IMR-90 (cell line): ENCODE measurements at regions not wholly inside any gene's neighbourhood (a gene's known extent, or its start where the extent isn't known, plus 50 kb on each side); places are given as distances from the start of the nearest gene placed in this dataset.
A peak's percentile ranks its signal among the peaks of the same experiment; 100 is the strongest.

Experiments used
- ATAC-seq: fragments of 200-7000 bp; cut with Tn5 transposase; 2 replicates; pipeline ENCODE4 v1.9.1; 2020; ENCODE audit warnings: low read depth, mild to moderate bottlenecking, moderate library complexity
- BruUV-seq: library from RNA; stranded (reverse); fragments of 400-500 nt; replicated peaks from 2 replicates; lab custom pipeline; 2021; lab: Mats Ljungman, UMichigan
- CTCF ChIA-PET: fragments of 300-600 bp; formaldehyde crosslinking; extraction: SDS; loops from one replicate; lab custom pipeline; 2021; ENCODE audit warnings: antibody characterized with exemption; lab: Yijun Ruan, JAX
- POLR2A ChIA-PET: fragments of 300-600 bp; sonication (Branson Sonifier 250); formaldehyde crosslinking; loops from one replicate; lab custom pipeline; 2022; ENCODE audit warnings: antibody characterized with exemption; ENCODE audit not compliant: unreplicated experiment; lab: Charles Lee
- DNase-seq: peaks from one replicate; pipeline ENCODE4 v3.0.0; 2013
- H2AFZ ChIP-seq: replicated peaks from 2 replicates; pipeline ENCODE3; 2013; ENCODE audit warnings: low read length, mild to moderate bottlenecking; ENCODE audit not compliant: poor library complexity
- H2AK5ac ChIP-seq: 2 replicates; pipeline ENCODE4 v1.6.1; 2013; ENCODE audit warnings: low read depth, low read length, inconsistent platforms
- H2AK9ac ChIP-seq: replicated peaks from 2 replicates; pipeline ENCODE3; 2013; ENCODE audit warnings: mild to moderate bottlenecking, low read depth, low read length, moderate library complexity; ENCODE audit not compliant: poor library complexity
- H2BK120ac ChIP-seq: 2 replicates; pipeline ENCODE4 v1.6.1; 2013; ENCODE audit warnings: low read depth, low read length, inconsistent platforms
- H2BK15ac ChIP-seq: 3 replicates; pipeline ENCODE4 v1.6.1; 2013; ENCODE audit warnings: low read depth, low read length, inconsistent platforms
- H2BK20ac ChIP-seq: 2 replicates; pipeline ENCODE4 v1.6.1; 2013; ENCODE audit warnings: low read depth, mild to moderate bottlenecking, inconsistent platforms, low read length, moderate library complexity
- H2BK5ac ChIP-seq: 2 replicates; pipeline ENCODE4 v1.6.1; 2013; ENCODE audit warnings: mild to moderate bottlenecking, low read depth, low read length, inconsistent platforms; ENCODE audit not compliant: poor library complexity, severe bottlenecking
- H3K14ac ChIP-seq: replicated peaks from 2 replicates; pipeline ENCODE4 v1.6.1; 2013; ENCODE audit warnings: low read depth, low read length, inconsistent platforms
- H3K18ac ChIP-seq: 2 replicates; pipeline ENCODE4 v1.6.1; 2013; ENCODE audit warnings: low read depth, low read length, control low read depth
- H3K23ac ChIP-seq: 2 replicates; pipeline ENCODE4 v1.6.1; 2013; ENCODE audit warnings: low read depth, low read length, inconsistent platforms
- H3K27ac ChIP-seq: 2 replicates; pipeline ENCODE4 v1.5.1; 2013; ENCODE audit warnings: mild to moderate bottlenecking, control low read depth, low read length; ENCODE audit not compliant: insufficient read depth
- H3K27me3 ChIP-seq: 2 replicates; pipeline ENCODE4 v1.6.1; 2013; ENCODE audit warnings: low read length; ENCODE audit not compliant: control insufficient read depth, insufficient read depth
- H3K36me3 ChIP-seq: 2 replicates; pipeline ENCODE4 v1.6.1; 2013; ENCODE audit warnings: low read length, mixed read lengths; ENCODE audit not compliant: control insufficient read depth, insufficient read depth
- H3K4ac ChIP-seq: 2 replicates; pipeline ENCODE4 v1.6.1; 2013; ENCODE audit warnings: low read depth, low read length, inconsistent platforms
- H3K4me1 ChIP-seq: 2 replicates; pipeline ENCODE4 v1.6.1; 2013; ENCODE audit warnings: low read length, mixed read lengths; ENCODE audit not compliant: control insufficient read depth, insufficient read depth
- H3K4me2 ChIP-seq: 2 replicates; pipeline ENCODE4 v1.6.1; 2013; ENCODE audit warnings: low read depth, mild to moderate bottlenecking, control low read depth, low read length, moderate library complexity
- H3K4me3 ChIP-seq: 2 replicates; pipeline ENCODE4 v1.5.1; 2013; ENCODE audit warnings: low read depth, mild to moderate bottlenecking, control low read depth, low read length, moderate library complexity; ENCODE audit not compliant: insufficient read depth
- H3K56ac ChIP-seq: 2 replicates; pipeline ENCODE4 v1.6.1; 2013; ENCODE audit warnings: low read length, inconsistent platforms; ENCODE audit not compliant: insufficient read depth; ENCODE audit errors: extremely low read depth
- H3K79me1 ChIP-seq, 2 experiments: 2 replicates each; pipeline ENCODE4 v1.6.1; 2013; ENCODE audit warnings: low read length in 2 of 2, inconsistent platforms in 1 of 2, low read depth in 1 of 2
- H3K9ac ChIP-seq: 2 replicates; pipeline ENCODE4 v1.6.1; 2013; ENCODE audit warnings: low read depth, low read length, control low read depth
- H3K9me1 ChIP-seq: 2 replicates; pipeline ENCODE4 v1.6.1; 2013; ENCODE audit warnings: low read length, inconsistent platforms; ENCODE audit not compliant: insufficient read depth
- H3K9me3 ChIP-seq: 2 replicates; pipeline ENCODE4 v1.6.1; 2013; ENCODE audit warnings: low read length; ENCODE audit not compliant: control insufficient read depth, insufficient read depth
- H4K20me1 ChIP-seq: 2 replicates; pipeline ENCODE4 v1.6.1; 2013; ENCODE audit warnings: low read length, inconsistent platforms; ENCODE audit not compliant: insufficient read depth
- H4K5ac ChIP-seq: 2 replicates; pipeline ENCODE4 v1.6.1; 2013; ENCODE audit warnings: mild to moderate bottlenecking, low read depth, low read length, control low read depth
- H4K8ac ChIP-seq, 2 experiments: 2 replicates each; pipeline ENCODE4 v1.6.1; 2013; ENCODE audit warnings: low read depth in 2 of 2, low read length in 2 of 2, control low read depth in 1 of 2, inconsistent platforms in 1 of 2
- H4K91ac ChIP-seq: 2 replicates; pipeline ENCODE4 v1.6.1; 2013; ENCODE audit warnings: low read depth, low read length, inconsistent platforms; ENCODE audit not compliant: insufficient read depth
- CEBPB ChIP-seq: IDR thresholded peaks from 2 replicates; pipeline ENCODE4 v1.6.1; 2012; ENCODE audit warnings: low read depth, low read length, improper control_type of control experiment
- MAFK ChIP-seq: IDR thresholded peaks from 2 replicates; pipeline ENCODE4 v1.6.1; 2012; ENCODE audit warnings: low read depth, low read length, improper control_type of control experiment
- MAZ ChIP-seq: IDR thresholded peaks from 2 replicates; pipeline ENCODE4 v1.6.1; 2012; ENCODE audit warnings: low read depth, mild to moderate bottlenecking, low read length, improper control_type of control experiment, moderate library complexity, borderline replicate concordance
- SMC3 ChIP-seq: fragments of 150-350 bp; IDR thresholded peaks from 2 replicates; pipeline ENCODE4 v1.6.1; 2016; ENCODE audit warnings: low read depth, mild to moderate bottlenecking, antibody characterized with exemption, low read length, moderate library complexity
- WGBS, 2 experiments: methylation state at CpG; one replicate each; pipeline versions ENCODE4 v1.1.5 to v1.1.7; 2013; ENCODE audit warnings: missing lambda C conversion rate in 2 of 2; ENCODE audit not compliant: insufficient read length in 1 of 2; ENCODE audit errors: extremely low coverage in 2 of 2; 5-methylcytosine and 5-hydroxymethylcytosine counted together
- dilution Hi-C: fragments of 300-500 bp; cut with HindIII; formaldehyde crosslinking; loops from one replicate; pipeline ENCODE4 v1.14.3; 2018; ENCODE audit warnings: low sequenced_read_pairs; ENCODE audit not compliant: unreplicated experiment
- in situ Hi-C: fragments of 300-500 bp; cut with MboI; formaldehyde crosslinking; loops from 3 replicates; pipeline ENCODE4 v1.14.3; 2019; ENCODE audit warnings: low sequenced_read_pairs, inconsistent platforms, mixed read lengths
- intact Hi-C: fragments of 100-400 bp; cut with micrococcal nuclease; formaldehyde crosslinking; loops from 2 replicates; pipeline ENCODE4 v1.10.0; 2022
- TF ChIP-seq, protein P1 (sequence below): conservative IDR thresholded peaks from 2 replicates; pipeline ENCODE4 v1.5.1; 2012; ENCODE audit warnings: mild to moderate bottlenecking, low read depth, low read length, improper control_type of control experiment

GRCh38 chrX:78429172-78429571, 101.8 kb upstream of the CYSLTR1 start:
- H2BK5ac ChIP-seq, result no peak overlapping the region
- no peak overlapping the region for H2BK120ac ChIP-seq
- H3K4me2 ChIP-seq, result no peak overlapping the region
- CTCF ChIA-PET, result no interaction called here
- no peaks in the 10 kb centered on the region for H3K9me1 ChIP-seq
- no peak overlapping the region for H3K18ac ChIP-seq
- dilution Hi-C loops, result no loop called here
- no peak overlapping the region for H4K91ac ChIP-seq
- POLR2A ChIA-PET, result no interaction called here
- no peaks in the 10 kb centered on the region for H3K79me1 ChIP-seq
- no peak overlapping the region for H3K4ac ChIP-seq
- no peaks in the 10 kb centered on the region for H3K4me1 ChIP-seq
- no peak overlapping the region for H3K14ac ChIP-seq
- in situ Hi-C loops, result no loop called here
- H2AK5ac ChIP-seq, result no peak overlapping the region
- no peak for DNase-seq
- H3K9ac ChIP-seq, result no peak overlapping the region
- no peak overlapping the region for H2BK15ac ChIP-seq
- no CpG with 5 or more reads among the region's 3 CpGs for WGBS, 2 experiments
- BruUV-seq, result no TSS peak
- H3K23ac ChIP-seq, result no peak overlapping the region
- intact Hi-C loops, result no loop called here
- H3K4me3 ChIP-seq, result no peak overlapping the region
- no peaks in the 10 kb centered on the region for H3K9me3 ChIP-seq
- H3K36me3 ChIP-seq, result no peaks in the 10 kb centered on the region
- H3K56ac ChIP-seq, result no peak overlapping the region
- no peak overlapping the region for H4K8ac ChIP-seq
- H2AK9ac ChIP-seq, result no peak overlapping the region
- ATAC-seq, result no peak
- H3K27ac ChIP-seq, result no peak overlapping the region
- no peak overlapping the region for H2AFZ ChIP-seq
- TF ChIP-seq SMC3 (no peak), CEBPB (no peak), MAZ (no peak), MAFK (peak; percentile 67)
- TF ChIP-seq, protein P1, sequence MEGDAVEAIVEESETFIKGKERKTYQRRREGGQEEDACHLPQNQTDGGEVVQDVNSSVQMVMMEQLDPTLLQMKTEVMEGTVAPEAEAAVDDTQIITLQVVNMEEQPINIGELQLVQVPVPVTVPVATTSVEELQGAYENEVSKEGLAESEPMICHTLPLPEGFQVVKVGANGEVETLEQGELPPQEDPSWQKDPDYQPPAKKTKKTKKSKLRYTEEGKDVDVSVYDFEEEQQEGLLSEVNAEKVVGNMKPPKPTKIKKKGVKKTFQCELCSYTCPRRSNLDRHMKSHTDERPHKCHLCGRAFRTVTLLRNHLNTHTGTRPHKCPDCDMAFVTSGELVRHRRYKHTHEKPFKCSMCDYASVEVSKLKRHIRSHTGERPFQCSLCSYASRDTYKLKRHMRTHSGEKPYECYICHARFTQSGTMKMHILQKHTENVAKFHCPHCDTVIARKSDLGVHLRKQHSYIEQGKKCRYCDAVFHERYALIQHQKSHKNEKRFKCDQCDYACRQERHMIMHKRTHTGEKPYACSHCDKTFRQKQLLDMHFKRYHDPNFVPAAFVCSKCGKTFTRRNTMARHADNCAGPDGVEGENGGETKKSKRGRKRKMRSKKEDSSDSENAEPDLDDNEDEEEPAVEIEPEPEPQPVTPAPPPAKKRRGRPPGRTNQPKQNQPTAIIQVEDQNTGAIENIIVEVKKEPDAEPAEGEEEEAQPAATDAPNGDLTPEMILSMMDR, result no peak
- H4K5ac ChIP-seq, result no peak overlapping the region
- H2BK20ac ChIP-seq, result no peak overlapping the region
- H3K27me3 ChIP-seq, result no peaks in the 10 kb centered on the region
- H4K20me1 ChIP-seq, result no peaks in the 10 kb centered on the region
